ENCODE measurements at regions not wholly inside any gene's neighbourhood (a gene's known extent, or its start where the extent isn't known, plus 50 kb on each side); places are given as distances from the start of the nearest gene placed in this dataset.

- Histone ChIP-seq H3K27ac (ENCODE audit: low read length) (no peak overlapping the region), H4K20me1 (ENCODE audit: insufficient read depth, low read length) (no peaks in the 10 kb centered on the region), H2AFZ (ENCODE audit: low read depth, low read length) (no peak overlapping the region), H3K9me3 (ENCODE audit: insufficient read depth, low read length) (no peaks in the 10 kb centered on the region), H3K9ac (ENCODE audit: low read length) (no peak overlapping the region), H3K4me2 (ENCODE audit: low read length) (no peak overlapping the region), H3K36me3 (replicated peaks; ENCODE audit: low read depth, low read length) (no peaks in the 10 kb centered on the region), H3K79me2 (ENCODE audit: low read length) (no peaks in the 10 kb centered on the region), H3K27me3 (ENCODE audit: low read depth, low read length) (peaks cover 5% of the 10 kb centered on the region; the same call in 1 of the 2 replicates), H3K4me3 (ENCODE audit: low read length) (no peak overlapping the region), H3K4me1 (ENCODE audit: low read length) (no peaks in the 10 kb centered on the region)
- no peak for TF ChIP-seq EZH2phosphoT487 (IDR thresholded peaks at IDR 0.05; ENCODE audit: low read depth)
- TF ChIP-seq, protein P1, sequence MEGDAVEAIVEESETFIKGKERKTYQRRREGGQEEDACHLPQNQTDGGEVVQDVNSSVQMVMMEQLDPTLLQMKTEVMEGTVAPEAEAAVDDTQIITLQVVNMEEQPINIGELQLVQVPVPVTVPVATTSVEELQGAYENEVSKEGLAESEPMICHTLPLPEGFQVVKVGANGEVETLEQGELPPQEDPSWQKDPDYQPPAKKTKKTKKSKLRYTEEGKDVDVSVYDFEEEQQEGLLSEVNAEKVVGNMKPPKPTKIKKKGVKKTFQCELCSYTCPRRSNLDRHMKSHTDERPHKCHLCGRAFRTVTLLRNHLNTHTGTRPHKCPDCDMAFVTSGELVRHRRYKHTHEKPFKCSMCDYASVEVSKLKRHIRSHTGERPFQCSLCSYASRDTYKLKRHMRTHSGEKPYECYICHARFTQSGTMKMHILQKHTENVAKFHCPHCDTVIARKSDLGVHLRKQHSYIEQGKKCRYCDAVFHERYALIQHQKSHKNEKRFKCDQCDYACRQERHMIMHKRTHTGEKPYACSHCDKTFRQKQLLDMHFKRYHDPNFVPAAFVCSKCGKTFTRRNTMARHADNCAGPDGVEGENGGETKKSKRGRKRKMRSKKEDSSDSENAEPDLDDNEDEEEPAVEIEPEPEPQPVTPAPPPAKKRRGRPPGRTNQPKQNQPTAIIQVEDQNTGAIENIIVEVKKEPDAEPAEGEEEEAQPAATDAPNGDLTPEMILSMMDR (IDR thresholded peaks at IDR 0.05; ENCODE audit: low read depth, low read length) = no peak
Observed at GRCh38 chr2:128384446-128384845, 65.8 kb upstream of the HS6ST1 start.

GRCh38 chr2:128384956-128385355 lies 66.3 kb upstream of the HS6ST1 start:
- Histone ChIP-seq H3K4me1 (ENCODE audit: low read length) (no peaks in the 10 kb centered on the region), H4K20me1 (ENCODE audit: insufficient read depth, low read length) (no peaks in the 10 kb centered on the region), H3K36me3 (replicated peaks; ENCODE audit: low read depth, low read length) (no peaks in the 10 kb centered on the region), H2AFZ (ENCODE audit: low read depth, low read length) (no peak overlapping the region), H3K27me3 (ENCODE audit: low read depth, low read length) (peaks cover 5% of the 10 kb centered on the region; the same call in 1 of the 2 replicates), H3K9ac (ENCODE audit: low read length) (no peak overlapping the region), H3K27ac (ENCODE audit: low read length) (no peak overlapping the region), H3K4me2 (ENCODE audit: low read length) (no peak overlapping the region), H3K4me3 (ENCODE audit: low read length) (no peak overlapping the region), H3K79me2 (ENCODE audit: low read length) (no peaks in the 10 kb centered on the region), H3K9me3 (ENCODE audit: insufficient read depth, low read length) (no peaks in the 10 kb centered on the region)
- no peak for TF ChIP-seq EZH2phosphoT487 (IDR thresholded peaks at IDR 0.05; ENCODE audit: low read depth)
- TF ChIP-seq, protein P1 (IDR thresholded peaks at IDR 0.05; ENCODE audit: low read depth, low read length) = no peak

- Histone ChIP-seq H3K27me3 (ENCODE audit: low read depth, low read length) (peaks cover 5% of the 10 kb centered on the region; the same call in 1 of the 2 replicates), H3K36me3 (replicated peaks; ENCODE audit: low read depth, low read length) (no peaks in the 10 kb centered on the region), H3K9me3 (ENCODE audit: insufficient read depth, low read length) (no peaks in the 10 kb centered on the region), H3K4me3 (ENCODE audit: low read length) (no peak overlapping the region), H4K20me1 (ENCODE audit: insufficient read depth, low read length) (no peaks in the 10 kb centered on the region), H3K9ac (ENCODE audit: low read length) (no peak overlapping the region), H3K4me2 (ENCODE audit: low read length) (no peak overlapping the region), H3K4me1 (ENCODE audit: low read length) (no peaks in the 10 kb centered on the region), H3K79me2 (ENCODE audit: low read length) (no peaks in the 10 kb centered on the region), H2AFZ (ENCODE audit: low read depth, low read length) (no peak overlapping the region), H3K27ac (ENCODE audit: low read length) (no peak overlapping the region)
- TF ChIP-seq, protein P1 (IDR thresholded peaks at IDR 0.05; ENCODE audit: low read depth, low read length) = no peak
- no peak for TF ChIP-seq EZH2phosphoT487 (IDR thresholded peaks at IDR 0.05; ENCODE audit: low read depth)
Observed at GRCh38 chr2:128385365-128385764, 66.7 kb upstream of the HS6ST1 start.

DNA sequence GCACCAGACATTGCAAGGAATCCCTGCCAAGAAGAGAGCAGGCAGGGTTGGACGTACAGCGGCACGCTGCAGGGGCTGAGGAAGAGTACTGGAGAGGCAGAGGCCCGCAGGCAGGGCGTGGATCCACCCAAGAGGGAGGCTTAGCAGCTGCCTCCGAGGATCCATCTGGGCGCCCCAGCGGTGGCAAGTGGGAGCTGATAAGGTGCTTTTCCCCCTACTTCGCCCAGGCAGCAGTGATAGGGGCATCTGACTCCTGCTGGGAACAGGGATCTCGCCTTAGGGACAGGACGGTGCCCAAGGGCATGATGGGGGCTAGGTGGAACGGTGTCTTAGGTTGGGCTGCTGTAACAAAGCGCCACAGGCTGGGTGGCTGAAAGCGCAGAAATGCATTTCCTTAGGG lies 67.4 kb upstream of the HS6ST1 start:
- H3K27ac ChIP-seq (ENCODE audit: low read length) = no peak overlapping the region

More for the DNA sequence above, 67.4 kb upstream of the HS6ST1 start:
- TF ChIP-seq, protein P1 (IDR thresholded peaks at IDR 0.05; ENCODE audit: low read depth, low read length) = no peak
- TF ChIP-seq EZH2phosphoT487 (IDR thresholded peaks at IDR 0.05; ENCODE audit: low read depth) = no peak
- no peak overlapping the region for H3K9ac ChIP-seq (ENCODE audit: low read length)
- no peaks in the 10 kb centered on the region for H3K79me2 ChIP-seq (ENCODE audit: low read length)
- no peak overlapping the region for H3K4me3 ChIP-seq (ENCODE audit: low read length)
- no peaks in the 10 kb centered on the region for H3K4me1 ChIP-seq (ENCODE audit: low read length)
- no peak overlapping the region for H2AFZ ChIP-seq (ENCODE audit: low read depth, low read length)
- H3K9me3 ChIP-seq (ENCODE audit: insufficient read depth, low read length) = no peaks in the 10 kb centered on the region
- H3K27me3 ChIP-seq (ENCODE audit: low read depth, low read length) = peaks cover 5% of the 10 kb centered on the region; the same call in 1 of the 2 replicates
- H4K20me1 ChIP-seq (ENCODE audit: insufficient read depth, low read length) = no peaks in the 10 kb centered on the region
- H3K4me2 ChIP-seq (ENCODE audit: low read length) = no peak overlapping the region
- H3K36me3 ChIP-seq (replicated peaks; ENCODE audit: low read depth, low read length) = no peaks in the 10 kb centered on the region
